ENCODE measurements at regions not wholly inside any gene's neighbourhood (a gene's known extent, or its start where the extent isn't known, plus 50 kb on each side); places are given as distances from the start of the nearest gene placed in this dataset.

DNA sequence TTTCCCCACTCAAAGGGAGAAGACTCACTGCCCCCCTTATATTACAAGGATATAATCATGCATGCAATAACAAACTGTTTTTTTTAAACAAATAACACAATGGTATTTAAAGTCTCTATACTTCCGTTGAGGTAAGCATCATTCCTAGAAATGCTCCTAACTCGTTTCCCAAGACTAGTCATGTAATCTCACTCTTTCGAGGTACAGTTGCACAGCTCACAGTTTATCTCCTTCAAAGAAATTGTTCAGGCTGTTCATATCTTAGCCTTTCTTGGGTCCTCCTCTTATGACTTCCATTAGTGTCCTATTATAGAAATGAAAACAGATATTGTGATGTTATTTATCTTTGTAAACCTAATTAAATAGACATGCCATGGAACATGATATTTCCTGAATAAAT is 705.0 kb downstream of the KCNT2 start:
- Mint-ChIP-seq H3K9me3 (peaks cover 6 to 7% of the 10 kb centered on the region in 2 donors), H3K4me3 (no peak overlapping the region)
- WGBS (ENCODE audit: insufficient coverage), result 80% methylated on average over 3 of the region's 3 CpGs

GRCh38 chr1:195902779-195903178 is 705.5 kb downstream of the KCNT2 start:
- ATAC-seq, result no peak
- Mint-ChIP-seq H3K27me3 (ENCODE audit: low read depth in 2 of 2) (no peaks in the 10 kb centered on the region), H3K9me3 (peaks cover 7 to 11% of the 10 kb centered on the region in 2 donors), H3K4me1 (no peaks in the 10 kb centered on the region), H3K36me3 (no peaks in the 10 kb centered on the region), H3K4me3 (no peak overlapping the region), H3K27ac (no peak overlapping the region)
- WGBS (ENCODE audit: insufficient coverage), result 69% methylated on average over 3 of the region's 4 CpGs
- no peak overlapping the region for H3K27ac ChIP-seq (ENCODE audit: low read length)
- H3K4me3 ChIP-seq (ENCODE audit: low read length), result no peak overlapping the region
- H3K4me1 ChIP-seq (ENCODE audit: control insufficient read depth, insufficient read depth, low read length), result no peaks in the 10 kb centered on the region
- H3K27me3 ChIP-seq (ENCODE audit: control insufficient read depth, insufficient read depth, low read length), result no peaks in the 10 kb centered on the region
- H3K9me3 ChIP-seq (ENCODE audit: control insufficient read depth, insufficient read depth, low read length), result no peaks in the 10 kb centered on the region
- intact Hi-C loops (cut with micrococcal nuclease), result no loop called here
- no peaks in the 10 kb centered on the region for H3K36me3 ChIP-seq (ENCODE audit: control insufficient read depth, insufficient read depth, low read length)
- no peak for TF ChIP-seq CTCF (IDR thresholded peaks at IDR 0.05)
- no peak for DNase-seq

More for the DNA sequence above, 705.0 kb downstream of the KCNT2 start:
- intact Hi-C loops (cut with micrococcal nuclease), result no loop called here
- Histone ChIP-seq H3K9me3 (ENCODE audit: control insufficient read depth, insufficient read depth, low read length) (no peaks in the 10 kb centered on the region), H3K36me3 (ENCODE audit: control insufficient read depth, insufficient read depth, low read length) (no peaks in the 10 kb centered on the region), H3K27me3 (ENCODE audit: control insufficient read depth, insufficient read depth, low read length) (no peaks in the 10 kb centered on the region), H3K4me3 (ENCODE audit: low read length) (no peak overlapping the region), H3K27ac (ENCODE audit: low read length) (no peak overlapping the region), H3K4me1 (ENCODE audit: control insufficient read depth, insufficient read depth, low read length) (no peaks in the 10 kb centered on the region)
- no peak for DNase-seq
- ATAC-seq, result no peak
- no peaks in the 10 kb centered on the region for H3K27me3 Mint-ChIP-seq (ENCODE audit: low read depth in 2 of 2)
- H3K36me3 Mint-ChIP-seq, result no peaks in the 10 kb centered on the region
- no peak overlapping the region for H3K27ac Mint-ChIP-seq
- no peak for TF ChIP-seq CTCF (IDR thresholded peaks at IDR 0.05)
- no peaks in the 10 kb centered on the region for H3K4me1 Mint-ChIP-seq

GRCh38 chr1:195899762-195900352 is 708.4 kb downstream of the KCNT2 start:
- Histone ChIP-seq H3K4me3 (ENCODE audit: low read length) (no peak overlapping the region), H3K4me1 (ENCODE audit: control insufficient read depth, insufficient read depth, low read length) (no peaks in the 10 kb centered on the region), H3K27ac (ENCODE audit: low read length) (no peak overlapping the region), H3K9me3 (ENCODE audit: control insufficient read depth, insufficient read depth, low read length) (peaks cover 6% of the 10 kb centered on the region), H3K36me3 (ENCODE audit: control insufficient read depth, insufficient read depth, low read length) (no peaks in the 10 kb centered on the region), H3K27me3 (ENCODE audit: control insufficient read depth, insufficient read depth, low read length) (no peaks in the 10 kb centered on the region)
- no CpG with 5 or more reads among the region's 1 CpG for WGBS (ENCODE audit: insufficient coverage)
- no peak overlapping the region for H3K4me3 Mint-ChIP-seq
- no peaks in the 10 kb centered on the region for H3K27me3 Mint-ChIP-seq (ENCODE audit: low read depth in 2 of 2)
- H3K27ac Mint-ChIP-seq, result no peak overlapping the region
- no peak for TF ChIP-seq CTCF (IDR thresholded peaks at IDR 0.05)
- H3K4me1 Mint-ChIP-seq, result no peaks in the 10 kb centered on the region
- DNase-seq (no peak), ATAC-seq (no peak)
- peaks cover 7 to 16% of the 10 kb centered on the region in 2 donors for H3K9me3 Mint-ChIP-seq
- intact Hi-C loops (cut with micrococcal nuclease), result no loop called here
- H3K36me3 Mint-ChIP-seq, result no peaks in the 10 kb centered on the region

DNA sequence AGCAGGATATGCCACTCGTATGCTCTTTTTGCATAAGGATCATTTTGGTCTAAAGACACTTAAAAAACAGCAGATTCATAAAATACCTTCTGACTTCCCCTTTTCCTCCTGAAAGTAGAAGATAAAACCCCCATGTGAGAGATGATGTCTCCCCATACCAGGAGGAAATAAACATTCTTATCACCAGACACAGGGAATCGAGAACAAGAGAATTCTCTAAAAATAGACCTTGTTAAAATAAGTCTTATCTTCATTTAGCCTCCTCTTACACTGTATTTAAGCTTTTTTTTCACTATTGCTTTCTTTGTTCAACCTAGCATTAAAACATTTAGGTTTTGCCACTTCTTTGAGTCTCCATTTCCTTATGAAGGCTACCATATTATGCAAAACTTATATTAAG is 709.3 kb downstream of the KCNT2 start:
- Histone ChIP-seq H3K4me1 (ENCODE audit: control insufficient read depth, insufficient read depth, low read length) (no peaks in the 10 kb centered on the region), H3K27me3 (ENCODE audit: control insufficient read depth, insufficient read depth, low read length) (no peaks in the 10 kb centered on the region), H3K9me3 (ENCODE audit: control insufficient read depth, insufficient read depth, low read length) (peaks cover 7% of the 10 kb centered on the region), H3K4me3 (ENCODE audit: low read length) (no peak overlapping the region), H3K27ac (ENCODE audit: low read length) (no peak overlapping the region), H3K36me3 (ENCODE audit: control insufficient read depth, insufficient read depth, low read length) (no peaks in the 10 kb centered on the region)
- no peak overlapping the region for H3K27ac Mint-ChIP-seq
- intact Hi-C loops (cut with micrococcal nuclease), result no loop called here
- DNase-seq (no peak), ATAC-seq (no peak)
- no peak overlapping the region for H3K4me3 Mint-ChIP-seq
- no peak for TF ChIP-seq CTCF (IDR thresholded peaks at IDR 0.05)
- H3K9me3 Mint-ChIP-seq, result peaks cover 7 to 16% of the 10 kb centered on the region in 2 donors
- no peaks in the 10 kb centered on the region for H3K36me3 Mint-ChIP-seq
- no peaks in the 10 kb centered on the region for H3K27me3 Mint-ChIP-seq (ENCODE audit: low read depth in 2 of 2)
- no peaks in the 10 kb centered on the region for H3K4me1 Mint-ChIP-seq
- 0% methylated on average over 2 of the region's 2 CpGs for WGBS (ENCODE audit: insufficient coverage)

Data from natural killer cell (primary cell).